Stimulated activated CD4-positive, alpha-beta T cell treated with anti-CD3 and anti-CD28 coated beads, Interleukin-15, amount 100 ng/mL, for 1 hour (primary cell): ENCODE measurements at regions not wholly inside any gene's neighbourhood (a gene's known extent, or its start where the extent isn't known, plus 50 kb on each side); places are given as distances from the start of the nearest gene placed in this dataset.

Experiments used
- DNase-seq, 2 donors: peaks; one replicate each; pipeline ENCODE4 v3.0.0-alpha.2; 2020; ENCODE audit warnings: low read depth in 1 of 2, low spot score in 1 of 2

DNA sequence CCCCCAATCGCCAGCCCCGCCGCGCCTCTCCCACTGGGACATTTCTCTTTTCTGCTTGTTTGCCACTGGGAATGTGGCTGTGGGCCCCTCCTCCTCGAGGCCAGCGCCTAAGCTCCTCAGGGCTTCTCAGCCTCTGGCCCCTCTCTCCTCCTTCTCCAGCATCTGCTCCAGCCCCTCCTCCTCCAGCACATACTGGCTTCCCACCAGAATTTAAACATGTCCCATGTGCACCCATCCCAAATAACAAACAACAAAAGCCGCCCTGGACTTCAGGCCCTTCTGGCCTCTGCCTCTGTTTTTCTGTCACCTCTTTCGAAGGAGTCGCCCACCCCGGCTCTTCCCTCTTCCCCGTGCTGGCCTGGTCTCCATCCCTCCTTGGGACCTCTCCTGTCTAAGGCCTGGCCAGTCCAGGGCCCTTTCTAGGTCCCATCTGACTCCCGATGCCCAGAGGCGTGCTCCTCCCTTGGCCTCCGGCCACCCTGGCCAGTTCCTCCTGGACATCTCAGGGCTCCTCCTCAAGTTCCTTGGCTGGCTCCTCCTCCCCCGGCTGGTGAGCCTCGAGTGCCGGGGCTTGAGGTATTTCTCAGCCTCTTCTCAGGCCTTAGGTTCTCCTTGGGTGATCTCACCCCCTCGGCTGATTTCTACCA is 94.6 kb upstream of the SLC6A6 start:
- no peak for DNase-seq

GRCh38 chr3:14311729-14312128 is 90.7 kb upstream of the SLC6A6 start:
- DNase-seq, result no peak

GRCh38 chr3:14312375-14312774 is 90.0 kb upstream of the SLC6A6 start:
- no peak for DNase-seq

- DNase-seq, result no peak
These were observed 85.3 kb upstream of the SLC6A6 start for GRCh38 chr3:14317057-14317553.

GRCh38 chr3:14318646-14319045 is 83.8 kb upstream of the SLC6A6 start:
- no peak for DNase-seq

DNA sequence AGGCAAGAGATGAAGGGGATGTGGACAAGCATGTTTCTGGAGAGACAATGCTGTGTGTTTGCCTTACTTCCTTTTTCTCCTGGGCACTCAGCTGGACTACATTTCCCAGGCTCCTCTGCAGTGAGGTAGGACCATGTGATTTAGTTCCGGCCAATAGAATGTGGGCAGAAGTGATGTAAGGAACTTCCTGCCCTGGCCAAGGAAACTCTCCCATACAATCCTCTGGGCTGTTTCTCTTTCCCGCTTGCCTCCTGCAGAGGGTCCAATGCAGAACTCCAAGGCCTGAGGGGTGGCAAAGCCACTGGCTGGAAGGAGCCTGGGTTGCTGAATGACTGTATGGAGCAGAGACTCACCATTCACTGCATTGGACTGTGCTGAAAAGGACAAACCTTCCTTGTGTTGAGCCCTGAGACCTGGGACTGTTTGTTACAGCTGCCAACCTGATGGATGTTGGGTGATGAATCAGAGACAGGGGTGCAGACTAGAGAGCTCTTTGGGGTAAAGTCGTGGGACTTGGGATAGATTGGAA is 82.7 kb upstream of the SLC6A6 start:
- DNase-seq, result no peak

- DNase-seq, result no peak
These were observed 82.2 kb upstream of the SLC6A6 start for GRCh38 chr3:14320219-14320618.

GRCh38 chr3:14322001-14322400 is 80.4 kb upstream of the SLC6A6 start:
- no peak for DNase-seq

DNA sequence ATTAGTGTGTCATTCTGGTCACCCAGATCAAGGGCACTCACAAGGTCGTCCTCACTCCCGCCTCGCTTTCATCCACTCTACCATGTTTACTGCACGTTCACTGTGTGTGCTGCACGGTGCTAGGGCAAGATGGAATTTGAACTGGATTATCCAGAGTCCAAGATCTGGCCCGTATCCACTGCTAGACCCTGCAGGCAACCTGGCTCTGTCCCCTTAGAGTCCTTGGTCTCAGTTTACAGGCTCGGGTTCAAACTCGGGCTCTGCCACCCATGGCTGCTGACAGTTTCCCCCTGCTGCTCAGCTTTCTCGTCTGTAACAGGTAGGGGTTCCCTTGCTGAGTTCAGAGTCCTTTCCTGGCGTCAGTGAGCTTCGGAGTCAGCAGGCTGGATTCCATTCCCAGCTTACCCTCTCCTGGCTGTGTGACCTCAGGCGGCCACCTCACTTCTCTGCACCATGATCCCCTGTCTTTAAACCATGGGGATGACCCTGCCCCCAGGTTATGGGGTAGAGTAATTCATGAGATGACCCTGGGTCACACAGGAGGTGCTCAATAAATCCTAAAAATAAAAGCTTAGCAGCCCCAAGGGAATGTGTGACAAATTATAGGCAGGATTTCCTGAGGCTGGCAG is 79.6 kb upstream of the SLC6A6 start:
- no peak for DNase-seq

- DNase-seq, result no peak
These were observed 78.8 kb upstream of the SLC6A6 start for GRCh38 chr3:14323401-14324223.

GRCh38 chr3:14324224-14324944 is 78.0 kb upstream of the SLC6A6 start:
- no peak for DNase-seq

DNA sequence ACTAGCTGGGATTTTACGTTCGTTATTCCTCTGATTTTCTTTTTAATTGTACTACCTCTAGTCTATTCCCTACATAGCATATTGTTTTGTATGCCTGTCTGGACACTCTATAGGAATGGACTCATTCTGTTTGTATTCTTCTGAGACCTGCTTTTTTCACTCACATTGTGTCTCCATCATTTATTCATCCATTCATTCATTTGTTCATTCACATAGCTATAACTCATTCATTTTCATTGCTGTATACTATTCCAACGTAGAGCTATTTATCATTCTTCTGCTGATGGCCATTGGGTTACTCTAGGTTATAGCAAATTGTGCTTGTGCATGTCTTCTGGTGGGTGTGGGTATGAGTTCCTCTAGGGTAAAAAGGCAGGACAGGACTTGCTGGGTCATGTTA is 74.0 kb upstream of the SLC6A6 start:
- DNase-seq, result no peak

DNA sequence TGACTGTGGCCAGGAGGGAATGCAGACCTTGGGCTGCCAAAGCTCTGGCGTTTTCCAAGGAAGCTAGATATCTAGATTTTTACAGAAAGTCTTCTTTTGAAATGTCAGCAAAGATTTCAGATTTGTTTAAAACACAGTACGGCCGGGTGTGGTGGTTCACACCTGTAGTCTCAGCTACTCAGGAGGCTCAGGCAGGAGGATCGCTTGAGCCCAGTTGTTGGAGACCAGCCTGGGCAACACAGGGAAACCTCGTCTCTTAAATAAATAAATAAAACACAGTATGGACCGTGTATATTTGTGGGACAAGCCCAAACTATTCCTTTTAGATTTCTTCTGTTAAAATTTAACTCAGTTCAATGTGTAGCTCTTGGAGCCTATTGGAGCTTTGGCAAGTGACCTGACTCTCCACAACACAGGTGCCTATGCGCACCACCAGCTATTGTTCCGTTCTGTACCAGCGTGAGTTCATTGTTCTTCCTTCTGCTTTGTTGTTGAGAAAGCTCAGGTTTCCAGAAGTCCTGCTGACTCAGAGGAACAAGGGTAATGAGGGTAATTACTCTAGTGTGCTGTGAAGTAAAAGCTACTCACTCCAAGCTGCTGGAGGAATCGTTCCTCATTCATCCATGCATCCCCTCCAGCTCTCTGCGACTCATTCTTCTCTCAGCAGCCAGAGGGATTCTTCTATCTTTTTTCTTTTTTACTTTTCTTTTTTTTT is 73.1 kb upstream of the SLC6A6 start:
- DNase-seq, result no peak

GRCh38 chr3:14329842-14330241 is 72.6 kb upstream of the SLC6A6 start:
- DNase-seq, result no peak

DNA sequence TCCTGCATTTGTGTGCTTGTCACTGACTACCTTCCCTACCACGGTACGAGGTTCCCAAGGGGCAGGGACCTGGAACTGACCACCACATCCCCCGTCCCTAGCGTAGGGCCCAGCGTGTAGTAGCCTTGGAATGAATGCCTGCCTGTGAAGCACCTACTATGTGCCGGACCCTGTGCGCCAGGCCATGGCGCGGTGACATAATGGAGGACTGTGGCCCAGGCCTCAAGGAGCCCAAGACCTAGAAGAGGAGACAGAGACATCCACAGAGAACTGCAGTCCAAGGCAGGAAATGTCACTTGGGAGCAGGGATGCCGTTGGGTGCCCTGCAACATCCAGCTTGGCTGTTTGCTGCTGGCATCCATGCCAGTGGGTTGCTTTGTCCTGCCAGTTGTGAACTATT is 71.9 kb upstream of the SLC6A6 start:
- no peak for DNase-seq

DNA sequence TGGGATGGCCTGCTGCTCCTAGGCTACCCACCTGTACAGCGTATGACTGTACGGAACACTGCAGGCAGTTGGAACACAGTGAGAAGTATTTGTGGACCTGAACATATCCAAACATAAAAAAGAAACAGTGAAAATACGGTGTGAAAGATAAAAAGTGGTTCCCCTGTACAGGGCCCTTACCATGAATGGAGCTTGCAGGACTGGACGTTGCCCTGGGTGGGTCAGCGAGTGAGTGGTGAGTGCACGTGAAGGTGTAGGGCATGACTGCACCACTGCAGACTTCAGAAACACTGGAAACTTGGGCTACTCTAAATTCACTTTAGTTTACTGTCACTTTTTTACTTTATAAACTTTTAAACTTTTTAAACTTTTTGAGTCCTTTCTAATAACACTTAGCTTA is 71.2 kb upstream of the SLC6A6 start:
- no peak for DNase-seq

DNA sequence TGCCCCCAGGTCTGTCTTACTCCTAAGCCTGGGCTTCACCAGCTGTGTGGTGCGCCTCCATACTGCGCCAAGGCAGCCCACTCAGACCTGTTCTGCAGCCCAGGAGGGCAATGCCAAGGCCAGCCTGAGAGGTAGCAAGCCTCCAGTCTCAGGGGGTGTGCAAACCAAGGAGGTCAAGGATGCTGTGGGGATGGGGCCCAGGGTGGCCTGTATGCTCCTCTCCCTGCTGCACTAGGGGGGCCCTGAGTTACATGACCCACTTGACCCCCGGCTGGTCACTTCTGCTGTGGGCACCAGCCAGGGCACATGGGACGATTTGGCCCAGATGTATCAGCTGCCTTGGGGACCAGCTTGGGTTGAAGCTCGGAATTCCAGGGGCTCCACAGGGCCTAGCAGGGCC is 70.0 kb upstream of the SLC6A6 start:
- DNase-seq, result no peak

GRCh38 chr3:14333215-14333614 is 69.2 kb upstream of the SLC6A6 start:
- no peak for DNase-seq

- no peak for DNase-seq
These were observed 68.8 kb upstream of the SLC6A6 start for GRCh38 chr3:14333621-14334020.

DNA sequence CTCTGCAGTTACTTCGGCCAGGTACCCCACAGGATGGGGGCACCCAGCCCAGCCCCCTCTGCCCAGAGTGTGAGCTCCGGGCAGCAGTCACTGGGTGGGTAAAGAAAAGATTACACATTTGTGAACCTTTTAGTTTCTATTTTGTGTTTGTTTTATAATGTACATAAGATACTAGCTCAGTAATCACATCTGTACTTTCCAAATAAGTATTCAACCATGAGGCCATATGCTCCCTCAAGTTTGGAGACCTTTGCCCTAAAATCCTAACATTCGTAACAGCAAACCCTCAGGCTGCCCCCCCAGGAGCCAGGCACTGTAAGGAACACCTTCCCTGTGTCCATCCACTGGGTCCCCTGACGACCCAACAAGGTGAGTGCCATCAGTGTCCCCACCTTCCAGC is 68.3 kb upstream of the SLC6A6 start:
- DNase-seq, result no peak

- DNase-seq, result no peak
These were observed 67.5 kb upstream of the SLC6A6 start for GRCh38 chr3:14334936-14335335.
